Calu3 (cell line): ENCODE measurements at regions not wholly inside any gene's neighbourhood (a gene's known extent, or its start where the extent isn't known, plus 50 kb on each side); places are given as distances from the start of the nearest gene placed in this dataset.
A peak's percentile ranks its signal among the peaks of the same experiment; 100 is the strongest.

Experiments
- BruUV-seq: library from RNA; stranded (reverse); fragments of 400-500 nt; replicated peaks from 2 replicates; lab custom pipeline; 2021; lab: Mats Ljungman, UMichigan
- CTCF ChIA-PET: fragments of 300-600 bp; sonication (Branson Sonifier 250); formaldehyde crosslinking; loops from one replicate; lab custom pipeline; 2022; ENCODE audit warnings: antibody characterized with exemption; lab: Charles Lee
- DNase-seq: peaks from one replicate; pipeline ENCODE4 v3.0.0; 2022
- H3K27ac Mint-ChIP-seq: one replicate; pipeline ENCODE4 v1.8.0; 2022; ENCODE audit warnings: mixed read lengths; ENCODE audit not compliant: unreplicated experiment
- H3K27me3 Mint-ChIP-seq: one replicate; pipeline ENCODE4 v1.8.0; 2022; ENCODE audit warnings: mixed read lengths; ENCODE audit not compliant: unreplicated experiment
- H3K36me3 Mint-ChIP-seq: one replicate; pipeline ENCODE4 v1.8.0; 2022; ENCODE audit warnings: mild to moderate bottlenecking, moderate library complexity, mixed read lengths; ENCODE audit not compliant: insufficient read depth, unreplicated experiment
- H3K4me1 Mint-ChIP-seq: one replicate; pipeline ENCODE4 v1.8.0; 2022; ENCODE audit warnings: mild to moderate bottlenecking, low read depth, mixed read lengths; ENCODE audit not compliant: unreplicated experiment
- H3K4me3 Mint-ChIP-seq: one replicate; pipeline ENCODE4 v1.8.0; 2022; ENCODE audit warnings: mild to moderate bottlenecking, low read depth, moderate library complexity, mixed read lengths; ENCODE audit not compliant: unreplicated experiment
- H3K9me3 Mint-ChIP-seq: one replicate; pipeline ENCODE4 v1.8.0; 2022; ENCODE audit warnings: low read depth, mixed read lengths; ENCODE audit not compliant: unreplicated experiment
- intact Hi-C: fragments of 100-400 bp; cut with micrococcal nuclease; formaldehyde crosslinking; loops from one replicate; pipeline ENCODE4 v1.10.0; 2022; ENCODE audit not compliant: unreplicated experiment
- TF ChIP-seq, protein P1 (sequence below): fragments of 200-600 bp; IDR thresholded peaks from one replicate; pipeline ENCODE4 v1.8.0; 2022; ENCODE audit warnings: antibody characterized with exemption; ENCODE audit not compliant: unreplicated experiment

GRCh38 chr6:56869346-56869745 is 85.6 kb upstream of the BEND6 start:
- Mint-ChIP-seq H3K9me3 (no peaks in the 10 kb centered on the region), H3K36me3 (no peaks in the 10 kb centered on the region), H3K27ac (peak overlapping the region; percentile 47), H3K4me1 (peaks cover 45% of the 10 kb centered on the region), H3K27me3 (no peaks in the 10 kb centered on the region), H3K4me3 (no peak overlapping the region)
- TF ChIP-seq, protein P1, sequence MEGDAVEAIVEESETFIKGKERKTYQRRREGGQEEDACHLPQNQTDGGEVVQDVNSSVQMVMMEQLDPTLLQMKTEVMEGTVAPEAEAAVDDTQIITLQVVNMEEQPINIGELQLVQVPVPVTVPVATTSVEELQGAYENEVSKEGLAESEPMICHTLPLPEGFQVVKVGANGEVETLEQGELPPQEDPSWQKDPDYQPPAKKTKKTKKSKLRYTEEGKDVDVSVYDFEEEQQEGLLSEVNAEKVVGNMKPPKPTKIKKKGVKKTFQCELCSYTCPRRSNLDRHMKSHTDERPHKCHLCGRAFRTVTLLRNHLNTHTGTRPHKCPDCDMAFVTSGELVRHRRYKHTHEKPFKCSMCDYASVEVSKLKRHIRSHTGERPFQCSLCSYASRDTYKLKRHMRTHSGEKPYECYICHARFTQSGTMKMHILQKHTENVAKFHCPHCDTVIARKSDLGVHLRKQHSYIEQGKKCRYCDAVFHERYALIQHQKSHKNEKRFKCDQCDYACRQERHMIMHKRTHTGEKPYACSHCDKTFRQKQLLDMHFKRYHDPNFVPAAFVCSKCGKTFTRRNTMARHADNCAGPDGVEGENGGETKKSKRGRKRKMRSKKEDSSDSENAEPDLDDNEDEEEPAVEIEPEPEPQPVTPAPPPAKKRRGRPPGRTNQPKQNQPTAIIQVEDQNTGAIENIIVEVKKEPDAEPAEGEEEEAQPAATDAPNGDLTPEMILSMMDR, result no peak
- no peak for DNase-seq
- BruUV-seq, result no TSS peak
- intact Hi-C loops, result no loop called here
- CTCF ChIA-PET, result no interaction called here

DNA sequence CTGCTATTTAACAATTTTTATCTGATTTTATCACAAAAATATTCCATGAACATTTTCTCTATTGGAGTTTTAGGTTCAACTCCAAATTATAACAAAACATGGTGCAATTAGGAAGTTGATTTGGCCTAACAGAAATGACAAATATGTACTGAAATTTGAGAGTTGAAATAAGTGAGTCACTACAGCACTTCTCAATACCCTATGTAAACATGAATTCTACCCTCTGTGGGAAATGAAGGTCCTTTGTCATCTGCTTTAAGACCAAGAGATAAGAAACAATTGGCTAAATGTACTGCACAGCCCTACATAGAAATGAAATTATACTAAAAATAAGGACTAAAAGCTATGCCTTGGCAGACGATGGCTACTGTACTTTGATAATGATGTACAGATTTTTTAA is 86.2 kb upstream of the BEND6 start:
- CTCF ChIA-PET, result interaction anchor here (0.6 kb wide), 1 partner anchor 273 kb away, joined by 3 read pairs; no protein-coding TSS in a partner anchor
- TF ChIP-seq, protein P1, result no peak
- BruUV-seq, result no TSS peak
- DNase-seq, result no peak
- Mint-ChIP-seq H3K4me3 (no peak overlapping the region), H3K36me3 (peaks cover under 1% of the 10 kb centered on the region), H3K27me3 (no peaks in the 10 kb centered on the region), H3K27ac (no peak overlapping the region), H3K9me3 (no peaks in the 10 kb centered on the region), H3K4me1 (peaks cover 51% of the 10 kb centered on the region)
- intact Hi-C loops, result no loop called here

- Mint-ChIP-seq H3K9me3 (no peaks in the 10 kb centered on the region), H3K4me1 (peaks cover 68% of the 10 kb centered on the region)
- BruUV-seq, result no TSS peak
Observed at GRCh38 chr6:56866917-56867522, 87.9 kb upstream of the BEND6 start.

GRCh38 chr6:56865081-56865875 is 89.6 kb upstream of the BEND6 start:
- CTCF ChIA-PET, result interaction anchor here (1.2 to 2.2 kb wide), 2 partner anchors 14 to 39 kb away, joined by 3 to 11 read pairs; no protein-coding TSS in a partner anchor
- peaks cover 5% of the 10 kb centered on the region for H3K36me3 Mint-ChIP-seq
- intact Hi-C loops, result no loop called here
- no peak overlapping the region for H3K4me3 Mint-ChIP-seq
- no TSS peak for BruUV-seq
- TF ChIP-seq, protein P1, result no peak
- no peaks in the 10 kb centered on the region for H3K9me3 Mint-ChIP-seq
- no peak overlapping the region for H3K27ac Mint-ChIP-seq
- peaks cover 78% of the 10 kb centered on the region for H3K4me1 Mint-ChIP-seq
- DNase-seq, result no peak
- H3K27me3 Mint-ChIP-seq, result no peaks in the 10 kb centered on the region

More at GRCh38 chr6:56866917-56867522, 87.9 kb upstream of the BEND6 start:
- Mint-ChIP-seq H3K36me3 (peaks cover 5% of the 10 kb centered on the region), H3K27ac (peak overlapping the region; percentile 64), H3K27me3 (no peaks in the 10 kb centered on the region), H3K4me3 (no peak overlapping the region)
- intact Hi-C loops, result no loop called here
- CTCF ChIA-PET, result interaction anchor here (0.6 to 2.2 kb wide), 4 partner anchors 16 to 115 kb away, joined by 3 to 11 read pairs (median 3); no protein-coding TSS in a partner anchor
- no peak for DNase-seq
- TF ChIP-seq, protein P1, result no peak
